Limb (tissue), 2 donors: ENCODE measurements at regions not wholly inside any gene's neighbourhood (a gene's known extent, or its start where the extent isn't known, plus 50 kb on each side); places are given as distances from the start of the nearest gene placed in this dataset.

Source experiments
- DNase-seq, 2 donors: peaks; one replicate each; pipeline ENCODE4 v3.0.0-alpha.2; 2016; ENCODE audit errors: extremely low spot score in 2 of 2

GRCh38 chr1:87867626-87868025 lies 538.9 kb downstream of the LMO4 start:
- no peak for DNase-seq

- no peak for DNase-seq
These were observed 540.9 kb downstream of the LMO4 start for GRCh38 chr1:87869567-87869966.

- no peak for DNase-seq
These were observed 543.5 kb downstream of the LMO4 start for GRCh38 chr1:87872189-87872588.

- DNase-seq, result no peak
These were observed 544.0 kb downstream of the LMO4 start for GRCh38 chr1:87872692-87873091.

- DNase-seq, result no peak
These were observed 550.2 kb downstream of the LMO4 start for GRCh38 chr1:87878873-87879272.

GRCh38 chr1:87880098-87880760 lies 551.5 kb downstream of the LMO4 start:
- no peak for DNase-seq

GRCh38 chr1:87880764-87881163 lies 552.1 kb downstream of the LMO4 start:
- no peak for DNase-seq

GRCh38 chr1:87883906-87884305 lies 555.2 kb downstream of the LMO4 start:
- no peak for DNase-seq

GRCh38 chr1:87884581-87884980 lies 555.9 kb downstream of the LMO4 start:
- DNase-seq, result no peak

- DNase-seq, result no peak
These were observed 556.8 kb downstream of the LMO4 start for GRCh38 chr1:87885278-87886025.

- no peak for DNase-seq
These were observed 558.4 kb downstream of the LMO4 start for GRCh38 chr1:87887100-87887499.

GRCh38 chr1:87888446-87888845 lies 559.8 kb downstream of the LMO4 start:
- no peak for DNase-seq

- DNase-seq, result no peak
These were observed 565.4 kb downstream of the LMO4 start for GRCh38 chr1:87894062-87894461.

GRCh38 chr1:87897481-87897880 lies 568.8 kb downstream of the LMO4 start:
- DNase-seq, result no peak

- DNase-seq, result no peak
These were observed 569.8 kb downstream of the LMO4 start for GRCh38 chr1:87898431-87898830.

GRCh38 chr1:87899017-87899416 lies 570.3 kb downstream of the LMO4 start:
- no peak for DNase-seq

GRCh38 chr1:87899746-87900145 lies 571.1 kb downstream of the LMO4 start:
- no peak for DNase-seq

- DNase-seq, result peak in 1 of 2 donors; percentile 50
These were observed 574.1 kb downstream of the LMO4 start for GRCh38 chr1:87902830-87903229.

- DNase-seq, result no peak
These were observed 574.6 kb downstream of the LMO4 start for GRCh38 chr1:87903242-87903641.

- no peak for DNase-seq
These were observed 576.0 kb downstream of the LMO4 start for GRCh38 chr1:87904651-87905050.

GRCh38 chr1:87905651-87906050 lies 577.0 kb downstream of the LMO4 start:
- DNase-seq, result no peak

- DNase-seq, result no peak
These were observed 577.4 kb downstream of the LMO4 start for GRCh38 chr1:87906078-87906477.

GRCh38 chr1:87913361-87913760 lies 584.7 kb downstream of the LMO4 start:
- no peak for DNase-seq
